HUES64 (cell line): ENCODE measurements at regions not wholly inside any gene's neighbourhood (a gene's known extent, or its start where the extent isn't known, plus 50 kb on each side); places are given as distances from the start of the nearest gene placed in this dataset.

Experiments
- H3K27ac ChIP-seq: 2 replicates; pipeline ENCODE4 v1.7.0; 2013; ENCODE audit warnings: low read depth, low read length, inconsistent platforms
- H3K27me3 ChIP-seq: 2 replicates; pipeline ENCODE4 v1.6.1; 2013; ENCODE audit warnings: mild to moderate bottlenecking, low read length; ENCODE audit not compliant: insufficient read depth
- H3K36me3 ChIP-seq: 2 replicates; pipeline ENCODE4 v1.6.1; 2013; ENCODE audit warnings: mild to moderate bottlenecking, low read length; ENCODE audit not compliant: insufficient read depth
- H3K4me1 ChIP-seq: 2 replicates; pipeline ENCODE4 v1.6.1; 2013; ENCODE audit warnings: mild to moderate bottlenecking, low read length, moderate library complexity; ENCODE audit not compliant: insufficient read depth
- H3K4me3 ChIP-seq: 2 replicates; pipeline ENCODE4 v1.5.1; 2013; ENCODE audit warnings: mild to moderate bottlenecking, low read length, moderate library complexity
- H3K9ac ChIP-seq: 2 replicates; pipeline ENCODE4 v1.6.1; 2013; ENCODE audit warnings: mild to moderate bottlenecking, low read depth, low read length
- H3K9me3 ChIP-seq: 2 replicates; pipeline ENCODE4 v1.6.1; 2013; ENCODE audit warnings: low read depth, low read length; ENCODE audit not compliant: insufficient read depth
- WGBS: fragments of 150-250, 120-280 bp; methylation state at CpG from one replicate; pipeline ENCODE4 v1.1.7; 2013; ENCODE audit warnings: missing lambda C conversion rate; 5-methylcytosine and 5-hydroxymethylcytosine counted together

DNA sequence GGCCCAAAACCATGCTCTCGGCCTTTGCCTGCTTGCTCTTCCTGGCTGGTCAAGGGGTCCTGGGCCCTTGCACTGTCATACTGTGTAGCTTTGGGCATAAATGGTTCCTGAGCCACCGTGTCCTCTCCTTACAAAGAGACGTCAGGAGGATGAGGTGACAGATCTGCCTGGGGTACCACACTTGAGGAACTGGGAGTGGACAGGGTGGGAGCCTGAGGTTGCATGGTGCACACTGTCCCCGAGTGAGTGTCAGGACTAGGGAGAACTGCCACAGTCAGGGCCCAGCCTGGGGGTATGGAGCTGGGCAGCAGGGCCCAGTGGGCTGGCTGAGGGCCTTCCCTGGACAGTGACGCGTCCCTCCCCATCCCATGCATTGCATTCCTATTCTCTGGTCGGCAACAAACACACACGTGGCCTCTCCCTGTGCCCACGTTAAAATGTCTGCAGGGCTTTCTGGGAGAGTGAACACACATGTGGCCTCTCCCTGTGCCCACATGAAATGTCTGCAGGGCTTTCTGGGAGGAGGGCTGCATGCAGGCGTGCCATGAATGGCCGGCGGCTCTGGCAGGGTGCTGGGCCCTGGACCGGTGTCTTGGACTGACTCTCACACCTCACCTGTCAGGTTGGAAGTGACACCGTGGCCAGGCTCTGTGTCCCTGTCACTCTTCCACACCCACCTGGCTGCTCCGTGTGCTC is 122.1 kb upstream of the COL5A1 start:
- Histone ChIP-seq H3K4me3 (no peak overlapping the region), H3K36me3 (no peaks in the 10 kb centered on the region), H3K27me3 (no peaks in the 10 kb centered on the region), H3K4me1 (no peaks in the 10 kb centered on the region), H3K9ac (no peak overlapping the region), H3K9me3 (no peaks in the 10 kb centered on the region), H3K27ac (no peak overlapping the region)
- WGBS = 95% methylated on average over 15 of the region's 15 CpGs

DNA sequence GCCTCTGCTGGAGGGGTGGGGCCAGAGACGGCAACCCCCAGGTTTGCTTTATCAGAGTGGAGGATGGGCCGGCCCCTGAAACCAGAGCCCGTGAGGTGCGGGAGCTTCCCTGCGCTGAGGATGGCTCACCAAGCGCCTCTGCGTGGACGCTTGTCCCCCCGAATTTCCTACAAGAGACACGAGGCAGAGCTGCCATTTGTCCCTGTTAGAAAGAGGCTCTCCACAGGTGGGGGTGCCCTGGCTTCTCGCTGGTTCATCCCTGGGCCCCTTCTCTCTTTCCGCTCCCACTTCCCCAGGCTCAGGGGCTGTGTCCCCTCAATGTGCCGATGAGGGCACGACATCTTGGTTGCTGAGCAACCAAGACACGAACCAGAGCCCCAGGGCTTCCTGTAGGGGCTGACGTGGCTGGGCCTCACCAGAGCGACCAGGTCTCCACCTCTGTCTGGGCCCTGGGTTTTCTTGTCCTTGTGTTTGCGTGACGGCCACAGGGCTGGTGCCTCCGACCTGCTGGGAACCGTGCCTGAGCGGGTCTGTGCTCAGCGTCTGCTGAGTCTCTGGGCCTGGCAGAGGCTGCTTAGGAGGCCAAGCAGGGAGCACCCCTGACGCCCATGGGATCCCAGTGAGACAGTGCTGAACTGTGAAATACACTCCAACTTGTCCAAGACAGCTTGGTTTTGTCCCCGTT is 119.6 kb upstream of the COL5A1 start:
- Histone ChIP-seq H3K4me3 (no peak overlapping the region), H3K36me3 (no peaks in the 10 kb centered on the region), H3K9ac (no peak overlapping the region), H3K27me3 (no peaks in the 10 kb centered on the region), H3K27ac (no peak overlapping the region), H3K4me1 (no peaks in the 10 kb centered on the region), H3K9me3 (no peaks in the 10 kb centered on the region)
- WGBS = 83% methylated on average over 25 of the region's 25 CpGs

DNA sequence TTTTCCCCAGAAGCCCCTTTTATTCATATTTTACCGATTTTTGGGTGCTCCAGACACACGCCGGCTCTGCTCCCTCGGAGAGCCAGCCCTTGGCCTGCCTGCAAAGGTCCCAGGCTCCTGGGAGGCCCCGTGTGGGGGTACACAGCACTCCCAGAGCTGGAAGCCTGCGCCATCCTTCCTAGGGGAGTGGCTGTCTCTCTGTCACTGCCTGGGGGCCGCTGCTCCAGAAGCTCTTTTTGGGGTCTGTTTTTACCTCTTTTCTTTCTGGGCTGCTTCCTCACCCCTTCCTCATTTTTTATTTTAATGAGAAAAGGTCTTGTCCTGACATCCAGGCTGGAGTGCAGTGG is 119.1 kb upstream of the COL5A1 start:
- Histone ChIP-seq H3K27ac (no peak overlapping the region), H3K4me1 (no peaks in the 10 kb centered on the region), H3K4me3 (no peak overlapping the region), H3K9ac (no peak overlapping the region), H3K9me3 (no peaks in the 10 kb centered on the region), H3K36me3 (no peaks in the 10 kb centered on the region), H3K27me3 (no peaks in the 10 kb centered on the region)
- WGBS = 97% methylated on average over 7 of the region's 7 CpGs

DNA sequence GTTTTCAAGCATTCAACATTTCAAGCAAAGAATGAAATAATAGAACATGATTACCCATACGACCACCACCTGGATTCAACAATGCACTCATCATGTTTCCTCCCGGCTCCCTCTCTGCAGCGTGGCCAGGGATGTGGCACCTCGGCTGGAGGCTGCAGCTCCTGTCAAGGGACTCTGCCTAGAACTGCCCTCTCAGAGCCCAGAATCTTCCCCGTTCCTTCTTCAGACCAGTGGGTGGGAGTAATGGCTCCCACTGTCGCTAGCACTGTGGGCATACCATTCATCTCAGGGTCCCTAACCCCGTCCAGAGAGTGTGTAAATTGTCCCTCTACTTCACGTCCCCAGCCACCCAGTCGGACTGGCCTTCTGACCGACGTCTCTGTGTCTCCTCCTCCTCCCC is 118.6 kb upstream of the COL5A1 start:
- Histone ChIP-seq H3K4me1 (no peaks in the 10 kb centered on the region), H3K9me3 (no peaks in the 10 kb centered on the region), H3K27ac (no peak overlapping the region), H3K9ac (no peak overlapping the region), H3K36me3 (no peaks in the 10 kb centered on the region), H3K27me3 (no peaks in the 10 kb centered on the region), H3K4me3 (no peak overlapping the region)
- WGBS = 88% methylated on average over 11 of the region's 11 CpGs

DNA sequence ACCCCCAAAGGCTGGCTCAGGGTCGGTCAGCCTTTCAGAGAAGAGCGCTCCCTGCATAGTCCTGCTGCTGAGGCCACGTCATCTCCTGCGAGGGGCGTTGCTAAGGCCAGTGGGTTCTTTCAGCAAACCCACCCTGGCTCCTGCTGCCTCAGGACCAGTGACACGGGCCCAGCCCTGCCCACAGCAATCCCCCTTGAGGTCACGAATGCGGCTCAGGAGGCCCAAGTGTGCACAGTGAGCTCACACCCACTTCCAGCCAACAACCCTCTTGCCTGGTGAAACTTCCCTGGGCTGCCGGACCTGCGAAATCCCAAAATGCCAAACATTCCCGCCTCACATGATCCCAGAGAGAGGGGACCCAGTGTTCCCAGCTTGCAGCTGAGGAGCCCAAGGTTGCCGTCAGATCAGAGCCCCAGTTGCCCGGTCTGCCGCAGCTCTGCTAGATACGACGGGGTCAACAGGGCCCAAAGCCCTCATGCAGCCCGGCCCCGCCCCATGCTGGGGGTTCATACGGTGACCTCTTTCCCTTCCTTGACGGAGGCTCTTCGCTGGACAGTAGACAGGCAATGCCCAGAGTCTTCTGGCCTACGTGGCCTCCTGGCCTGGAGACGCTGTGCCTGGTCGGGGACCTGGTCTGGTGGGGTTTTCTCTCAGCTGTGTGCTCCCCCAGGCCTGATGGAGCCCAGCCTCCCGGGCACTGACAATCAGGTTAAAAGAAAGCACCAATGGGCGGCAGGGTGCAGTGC is 116.4 kb upstream of the COL5A1 start:
- 94% methylated on average over 26 of the region's 26 CpGs for WGBS
- no peaks in the 10 kb centered on the region for H3K4me1 ChIP-seq
- H3K9ac ChIP-seq = no peak overlapping the region
- H3K36me3 ChIP-seq = no peaks in the 10 kb centered on the region
- no peak overlapping the region for H3K4me3 ChIP-seq
- H3K27me3 ChIP-seq = no peaks in the 10 kb centered on the region
- peaks cover 1% of the 10 kb centered on the region; the same call in 1 of the 2 replicates for H3K9me3 ChIP-seq
- no peak overlapping the region for H3K27ac ChIP-seq

DNA sequence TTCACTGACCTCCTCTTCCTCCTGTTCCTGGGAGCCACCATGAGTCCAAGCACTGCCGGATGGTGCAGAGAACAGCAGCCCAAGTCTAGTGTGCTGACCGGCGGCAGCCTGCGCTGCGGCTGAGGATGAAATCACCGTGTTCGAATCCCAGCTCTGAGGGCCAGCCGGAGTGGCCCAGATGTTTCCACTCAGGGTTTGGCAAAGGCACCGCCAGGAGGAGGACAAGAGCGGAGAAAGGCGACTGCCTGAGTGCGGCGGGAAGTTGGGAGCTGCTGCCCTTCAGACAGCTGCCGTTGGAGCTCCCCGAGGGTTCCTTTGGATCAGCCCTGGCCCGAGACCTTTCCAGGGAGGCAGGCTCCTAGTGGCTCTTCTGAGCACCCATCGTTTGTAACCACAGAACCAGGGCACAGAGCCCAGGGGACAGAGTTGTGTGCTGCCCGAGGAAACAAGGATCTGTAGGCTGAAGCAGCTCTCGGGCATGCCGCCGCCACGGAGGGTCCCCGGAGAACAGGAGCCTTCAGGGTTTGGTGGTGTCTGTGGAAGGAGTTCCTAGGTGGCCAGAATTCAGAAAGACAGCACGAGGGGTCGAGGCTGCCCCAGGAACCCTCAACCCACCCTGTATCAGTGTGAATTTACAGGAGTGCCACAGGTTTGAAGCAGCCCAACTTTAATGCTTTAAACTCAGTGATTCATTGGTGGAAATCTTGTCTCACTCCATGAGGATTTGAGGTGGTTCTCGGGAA is 115.6 kb upstream of the COL5A1 start:
- no peak overlapping the region for H3K4me3 ChIP-seq
- peaks cover 5% of the 10 kb centered on the region; the same call in 1 of the 2 replicates for H3K9me3 ChIP-seq
- H3K4me1 ChIP-seq = no peaks in the 10 kb centered on the region
- no peak overlapping the region for H3K9ac ChIP-seq
- 93% methylated on average over 26 of the region's 26 CpGs for WGBS
- no peaks in the 10 kb centered on the region for H3K36me3 ChIP-seq
- H3K27me3 ChIP-seq = no peaks in the 10 kb centered on the region
- H3K27ac ChIP-seq = no peak overlapping the region

DNA sequence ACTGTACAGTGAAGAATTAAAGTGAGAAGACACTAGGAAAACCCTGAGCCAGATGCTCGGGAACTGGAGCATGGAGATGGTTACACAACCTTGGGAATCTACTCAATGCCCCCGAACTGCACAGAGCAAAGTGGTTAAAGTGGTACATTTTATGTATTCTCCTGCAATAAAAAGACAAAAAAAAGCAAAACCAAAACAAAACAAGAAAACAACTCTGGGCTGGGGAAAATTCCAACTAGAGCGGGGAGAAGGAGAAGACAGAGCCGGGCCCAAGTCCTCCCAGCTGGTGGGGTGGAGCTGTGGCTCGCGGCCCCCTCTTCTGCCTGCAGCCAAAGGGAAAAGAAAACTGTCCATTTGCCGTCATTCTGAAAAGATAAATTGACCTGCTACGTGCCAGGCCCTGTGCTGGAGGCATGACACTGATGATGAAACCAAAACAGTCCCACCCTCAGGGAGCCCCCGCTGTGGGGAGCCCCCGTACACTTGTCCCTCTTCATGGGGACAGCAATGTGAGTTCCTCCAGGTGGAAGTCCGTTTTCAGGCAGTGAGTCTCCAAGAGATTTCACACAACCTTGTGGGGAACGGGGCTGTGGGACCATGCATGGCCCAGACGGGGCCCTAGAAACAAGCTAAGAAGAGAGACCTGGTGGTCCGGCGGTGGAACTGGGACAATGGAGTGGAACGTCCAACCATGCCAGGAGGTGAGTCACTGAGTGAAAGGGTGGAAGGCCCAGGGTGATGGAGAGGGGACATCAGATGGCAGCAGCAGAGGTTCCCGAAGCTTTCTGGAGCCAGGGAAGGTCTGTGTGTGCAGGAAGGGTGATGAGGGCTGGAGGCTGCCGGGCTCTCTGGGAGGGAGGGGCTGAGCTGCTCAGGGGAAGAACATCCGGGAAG is 114.8 kb upstream of the COL5A1 start:
- H3K36me3 ChIP-seq = no peaks in the 10 kb centered on the region
- no peak overlapping the region for H3K9ac ChIP-seq
- H3K27ac ChIP-seq = no peak overlapping the region
- 93% methylated on average over 19 of the region's 19 CpGs for WGBS
- no peaks in the 10 kb centered on the region for H3K27me3 ChIP-seq
- peaks cover 5% of the 10 kb centered on the region; the same call in 1 of the 2 replicates for H3K9me3 ChIP-seq
- H3K4me3 ChIP-seq = no peak overlapping the region
- H3K4me1 ChIP-seq = no peaks in the 10 kb centered on the region

DNA sequence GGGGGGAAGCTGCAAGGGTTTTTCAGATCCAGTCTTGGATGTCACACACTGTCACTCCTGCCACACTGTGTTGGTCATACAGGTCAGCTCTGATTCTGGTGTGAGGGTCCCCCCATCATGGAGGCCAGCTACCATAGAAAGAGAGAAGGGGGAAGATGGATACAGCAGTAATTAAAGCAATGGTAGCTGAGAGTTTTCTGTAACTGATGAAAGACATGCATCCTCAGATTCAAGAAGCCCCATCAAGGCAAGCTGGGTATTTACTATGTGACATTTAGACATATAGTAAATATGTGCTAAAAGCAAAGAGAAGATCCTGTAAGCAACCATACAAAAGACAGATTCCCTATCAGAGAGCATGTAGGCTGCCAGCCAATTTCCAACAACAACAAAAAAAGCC is 110.9 kb upstream of the COL5A1 start:
- Histone ChIP-seq H3K36me3 (no peaks in the 10 kb centered on the region), H3K27ac (no peak overlapping the region), H3K27me3 (no peaks in the 10 kb centered on the region), H3K4me1 (no peaks in the 10 kb centered on the region), H3K4me3 (no peak overlapping the region), H3K9me3 (peaks cover 5% of the 10 kb centered on the region; the same call in 1 of the 2 replicates), H3K9ac (no peak overlapping the region)

DNA sequence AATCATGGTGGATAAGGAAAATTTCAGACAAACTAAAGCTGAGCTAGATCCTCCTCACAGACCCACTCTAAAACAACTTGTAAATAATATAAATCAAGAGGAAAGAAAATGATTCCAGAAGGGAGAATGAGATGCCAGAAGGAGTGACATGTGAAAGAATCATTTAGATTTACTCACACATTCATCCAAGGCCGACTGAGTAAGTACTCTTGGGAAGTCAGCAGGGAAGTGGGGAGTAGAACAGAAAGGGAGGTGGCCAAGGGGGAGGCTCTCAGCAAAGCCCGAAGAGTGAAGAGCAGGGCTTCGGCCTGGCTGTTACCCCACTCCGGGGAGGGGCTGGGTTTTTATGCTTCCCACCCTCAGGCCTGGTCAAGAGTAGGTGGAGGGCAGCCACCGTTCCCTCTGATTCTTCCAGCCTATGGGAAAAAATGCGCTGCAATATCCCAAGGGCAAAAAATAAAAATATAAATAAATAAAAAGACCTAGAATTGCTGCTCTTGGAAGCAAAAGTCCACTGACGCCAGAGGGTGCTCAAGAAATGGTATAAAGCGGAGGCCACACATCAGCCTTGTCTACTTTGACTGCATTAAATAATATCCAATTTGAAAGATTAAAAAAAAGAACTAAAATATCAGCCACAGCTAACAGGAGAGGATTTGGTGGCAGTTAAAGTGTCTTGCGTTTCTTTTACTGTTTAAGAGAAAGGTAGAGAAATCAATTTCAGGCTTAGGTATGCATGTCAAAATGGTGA is 110.2 kb upstream of the COL5A1 start:
- Histone ChIP-seq H3K9ac (no peak overlapping the region), H3K27ac (no peak overlapping the region), H3K9me3 (peaks cover 5% of the 10 kb centered on the region; the same call in 1 of the 2 replicates), H3K36me3 (no peaks in the 10 kb centered on the region), H3K27me3 (no peaks in the 10 kb centered on the region), H3K4me1 (no peaks in the 10 kb centered on the region), H3K4me3 (no peak overlapping the region)
- WGBS = 78% methylated on average over 7 of the region's 9 CpGs

DNA sequence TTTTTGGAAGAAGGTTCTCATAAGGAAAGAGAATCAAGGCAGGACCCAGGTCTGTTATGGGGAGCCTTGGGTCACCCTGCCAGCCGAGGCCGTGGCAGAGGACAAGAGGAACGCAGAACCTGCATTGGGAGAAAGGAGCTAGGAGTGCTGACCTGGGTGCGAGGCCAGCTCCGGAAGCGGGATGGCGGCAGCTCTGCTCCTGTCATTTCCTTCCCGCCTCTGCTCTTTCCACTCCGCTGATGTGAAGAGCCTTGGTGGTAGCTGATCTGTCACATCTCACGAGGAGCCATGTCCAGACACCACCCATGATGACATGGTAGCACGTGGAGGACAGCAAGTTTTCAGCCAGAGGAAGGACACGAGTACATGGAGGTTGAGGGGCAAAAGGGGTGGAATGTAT is 109.5 kb upstream of the COL5A1 start:
- no peaks in the 10 kb centered on the region for H3K27me3 ChIP-seq
- H3K4me3 ChIP-seq = no peak overlapping the region
- WGBS = 96% methylated on average over 12 of the region's 12 CpGs
- H3K36me3 ChIP-seq = no peaks in the 10 kb centered on the region
- no peaks in the 10 kb centered on the region for H3K4me1 ChIP-seq
- peaks cover 5% of the 10 kb centered on the region; the same call in 1 of the 2 replicates for H3K9me3 ChIP-seq
- no peak overlapping the region for H3K27ac ChIP-seq
- H3K9ac ChIP-seq = no peak overlapping the region
